Forelimb muscle (tissue), 1 donor: ENCODE measurements at regions not wholly inside any gene's neighbourhood (a gene's known extent, or its start where the extent isn't known, plus 50 kb on each side); places are given as distances from the start of the nearest gene placed in this dataset.
"Not testable (repeated sequence)": the region's sequence is repeated elsewhere in the genome, so short reads cannot be mapped to it uniquely, and the experiment has no call there.

Experiments
- DNase-seq: peaks from one replicate; pipeline ENCODE4 v3.0.0-alpha.2; 2013; ENCODE audit warnings: low read depth

DNA sequence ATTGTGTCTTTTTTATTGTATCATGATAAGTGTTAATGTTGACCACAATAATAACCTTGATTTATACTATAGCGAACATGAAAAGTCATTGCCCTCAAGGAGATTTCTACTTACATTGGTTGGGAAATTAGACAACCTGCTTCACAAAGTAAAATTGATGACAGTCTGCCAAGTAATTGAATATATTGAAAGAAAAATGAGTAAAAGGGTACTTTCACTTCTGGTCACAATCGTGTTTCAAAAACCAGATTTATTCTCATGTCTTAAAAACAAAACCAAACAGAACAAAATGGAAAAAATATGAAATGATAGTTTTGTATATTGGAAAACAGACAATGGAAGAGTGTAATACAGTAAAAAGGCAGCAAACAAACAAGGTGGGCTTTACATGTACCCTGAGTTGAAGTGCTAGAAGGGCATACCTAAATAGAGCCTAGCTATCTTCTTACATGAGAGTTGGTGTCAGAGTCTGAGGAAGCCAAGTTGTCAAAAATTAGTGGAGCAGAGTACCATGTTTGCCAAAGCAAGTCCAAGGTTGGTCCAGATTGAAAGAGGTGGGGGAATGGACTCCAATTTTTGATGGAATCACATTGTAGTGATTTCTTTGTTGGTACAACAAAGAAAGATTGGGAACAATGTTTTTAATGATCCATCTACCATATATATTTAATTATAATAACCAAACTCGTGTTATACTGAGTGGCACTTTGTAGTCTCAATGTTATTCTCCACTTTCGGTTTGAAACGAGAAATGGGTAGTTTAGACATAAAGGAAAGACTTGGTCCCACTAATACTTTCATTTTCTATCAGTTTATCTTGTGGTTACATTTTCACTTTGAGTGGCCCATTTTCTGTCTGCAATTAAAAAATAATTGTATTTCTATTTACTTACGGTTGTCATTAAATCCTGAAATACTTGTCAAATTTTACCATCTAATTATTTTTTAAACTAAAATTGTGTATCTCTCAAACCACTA lies 775.6 kb downstream of the STIM2 start:
- DNase-seq = no peak

GRCh38 chr4:27638163-27638915 lies 777.7 kb downstream of the STIM2 start:
- DNase-seq = no peak

DNA sequence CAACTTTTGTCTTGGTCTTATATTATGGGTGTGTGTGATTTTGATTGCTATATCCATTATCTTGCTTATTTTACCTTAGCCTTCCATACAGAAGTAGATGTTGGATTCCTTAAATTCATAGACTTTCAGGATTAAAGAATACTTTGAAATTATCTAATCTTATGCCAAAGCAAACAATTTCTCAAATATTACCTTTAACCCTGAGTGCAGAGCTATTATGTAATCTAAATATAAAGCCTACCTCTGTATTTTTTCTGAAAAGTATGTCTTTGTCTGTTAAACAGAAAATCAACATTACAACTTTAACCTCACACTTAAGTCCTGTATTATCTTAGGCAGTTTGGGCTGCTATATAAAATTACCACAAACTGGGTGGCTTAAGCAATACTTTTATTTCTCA lies 782.5 kb downstream of the STIM2 start:
- no peak for DNase-seq

GRCh38 chr4:27648416-27648815 lies 787.8 kb downstream of the STIM2 start:
- DNase-seq = no peak

DNA sequence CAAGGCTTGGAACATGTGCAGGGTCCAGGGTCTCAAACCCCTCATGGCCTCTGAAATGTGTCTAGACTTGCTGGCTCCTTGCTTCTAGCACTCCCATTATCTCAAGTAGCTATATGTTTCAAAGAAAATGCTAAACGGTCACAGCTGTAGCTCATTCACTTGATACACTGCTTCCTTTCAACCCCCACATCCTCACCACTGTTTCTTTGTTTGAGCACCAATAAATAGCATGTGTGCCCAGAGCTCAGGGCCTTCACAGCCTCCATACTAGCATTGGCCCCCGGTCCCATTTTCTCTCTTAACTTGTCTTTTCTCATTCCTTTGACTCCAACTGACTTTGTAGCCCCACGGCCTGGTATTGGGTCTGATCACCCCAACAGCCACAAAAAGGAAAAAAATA lies 801.8 kb downstream of the STIM2 start:
- no peak for DNase-seq

GRCh38 chr4:27666943-27667342 lies 806.3 kb downstream of the STIM2 start:
- no peak for DNase-seq

GRCh38 chr4:27668001-27668400 lies 807.4 kb downstream of the STIM2 start:
- no peak for DNase-seq

DNA sequence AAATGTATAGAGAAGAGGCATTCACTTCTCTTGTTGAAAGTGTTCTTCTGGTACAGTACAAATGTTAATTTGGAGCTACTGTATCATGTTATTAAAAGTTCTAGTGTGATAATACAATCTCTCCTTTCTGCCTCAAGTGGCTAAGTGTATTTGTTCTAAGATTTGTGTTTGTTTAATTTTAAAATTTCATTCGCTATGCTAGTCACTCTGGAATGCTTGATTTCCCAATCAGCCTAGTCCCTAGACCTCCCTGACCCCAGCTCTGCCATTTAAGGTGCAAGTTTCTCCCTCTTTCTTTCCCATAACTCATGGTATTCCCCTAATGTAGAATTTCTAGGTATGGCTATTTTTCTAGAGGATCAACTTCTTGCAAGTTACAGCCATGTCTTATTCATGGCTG lies 817.4 kb downstream of the STIM2 start:
- DNase-seq = no peak

DNA sequence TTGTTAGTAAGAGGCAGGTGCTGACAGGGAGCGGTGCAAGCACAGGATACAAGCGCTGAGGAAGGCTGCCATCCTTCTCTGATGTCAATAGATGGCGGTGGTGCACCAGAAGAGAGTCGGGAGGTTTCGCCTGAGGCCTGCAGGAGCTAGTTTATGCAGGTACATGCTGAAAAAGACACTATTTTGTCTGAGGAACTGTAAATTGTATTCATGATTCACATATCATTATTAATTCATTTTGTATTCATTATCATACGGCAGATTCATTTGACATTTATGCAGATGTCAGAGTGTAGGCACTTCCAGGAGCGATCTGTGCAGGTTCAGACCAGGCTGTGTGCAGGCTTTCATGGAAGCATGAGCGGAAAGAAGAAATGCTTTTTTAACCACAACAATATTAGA lies 824.0 kb downstream of the STIM2 start:
- DNase-seq = peak; percentile 39

DNA sequence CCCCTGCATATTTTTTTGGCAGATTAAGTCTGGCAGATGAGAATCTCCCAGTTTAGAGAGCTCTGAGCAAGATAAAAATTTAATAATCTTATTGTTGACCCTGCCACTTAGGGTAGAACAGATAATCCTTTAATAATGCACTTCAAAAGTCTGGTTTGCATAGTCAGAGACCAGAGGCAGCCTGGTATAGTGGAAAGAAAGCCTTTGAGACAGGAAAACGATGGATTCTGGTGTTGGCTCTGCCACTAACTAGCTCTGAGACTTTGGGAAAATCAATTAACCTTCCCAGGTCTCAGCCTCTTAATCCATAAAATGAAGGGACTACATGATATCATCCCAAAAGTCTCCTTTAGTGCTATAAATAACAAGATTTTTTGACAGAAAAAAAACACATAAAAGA lies 824.5 kb downstream of the STIM2 start:
- no peak for DNase-seq

DNA sequence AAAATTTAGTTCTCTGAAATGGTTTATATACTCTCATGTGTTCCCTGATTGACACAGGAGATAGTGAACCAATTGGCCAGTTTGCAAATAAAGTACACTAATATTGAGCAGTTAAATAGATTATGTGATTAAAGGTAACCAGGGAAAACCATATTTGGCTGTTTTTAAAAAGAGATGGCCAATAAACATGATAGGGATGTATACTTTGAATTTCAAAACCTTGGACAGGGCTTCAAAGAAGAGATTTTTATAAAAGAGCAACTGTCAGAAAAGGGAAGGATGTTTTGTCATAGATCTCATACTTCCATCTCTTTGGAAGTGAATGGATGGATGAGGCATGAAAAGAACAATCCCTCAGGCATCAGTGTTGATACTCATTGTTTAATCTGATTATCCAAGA lies 825.3 kb downstream of the STIM2 start:
- DNase-seq = no peak

GRCh38 chr4:27692158-27692557 lies 831.5 kb downstream of the STIM2 start:
- no peak for DNase-seq

DNA sequence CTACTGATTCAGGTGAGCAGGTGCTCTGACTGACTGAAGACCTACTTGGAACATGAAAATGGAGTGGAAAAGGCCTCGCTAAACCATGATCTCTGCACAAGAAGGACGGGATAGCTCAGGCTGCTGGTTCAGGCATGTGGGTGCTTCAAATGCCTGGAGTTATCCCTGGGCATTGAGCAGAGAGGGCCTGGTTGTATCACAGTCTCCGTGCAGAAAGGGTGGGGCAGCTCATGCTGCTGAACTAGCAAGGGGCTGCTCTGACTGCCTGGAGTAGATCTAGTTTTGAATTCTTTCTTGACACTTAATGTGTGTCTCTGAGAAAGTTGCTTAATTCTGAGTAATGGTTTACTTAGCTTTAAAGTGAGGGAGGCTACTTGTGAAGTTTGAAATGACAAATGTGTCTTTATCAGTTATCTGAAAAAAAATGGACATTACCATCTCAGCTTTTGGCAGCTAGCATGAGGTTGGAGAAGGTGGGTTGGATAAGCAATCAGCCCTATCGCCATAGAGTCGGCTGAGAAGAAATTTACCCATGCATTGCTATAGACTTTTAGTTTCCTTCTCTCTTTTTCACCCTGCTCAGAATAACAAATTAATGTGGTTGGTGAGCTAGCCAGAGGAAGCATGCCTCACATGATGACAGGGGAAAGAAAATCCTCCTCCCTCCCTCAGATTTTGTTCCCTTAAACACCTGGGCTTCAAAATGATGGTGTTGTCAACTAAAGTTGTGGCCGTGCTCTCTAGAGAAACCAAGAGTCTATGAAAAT lies 832.4 kb downstream of the STIM2 start:
- DNase-seq = no peak

DNA sequence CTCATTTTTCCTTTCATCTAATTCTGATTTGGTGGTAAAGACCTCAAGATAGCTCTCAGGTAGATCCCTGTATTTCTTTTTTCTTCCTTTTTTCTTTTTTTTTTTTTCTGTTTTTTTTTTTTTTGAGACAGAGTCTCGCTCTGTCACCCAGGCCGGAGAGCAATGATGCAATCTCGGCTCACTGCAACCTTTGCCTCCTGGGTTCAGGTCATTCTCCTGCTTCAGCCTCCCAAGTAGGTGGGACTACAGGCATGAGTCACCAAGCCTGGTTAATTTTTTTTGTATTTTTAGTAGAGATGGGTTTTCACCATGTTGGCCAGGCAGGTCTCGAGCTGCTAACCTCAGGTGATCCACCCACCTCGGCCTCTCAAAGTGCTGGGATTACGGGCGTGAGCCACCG lies 835.6 kb downstream of the STIM2 start:
- DNase-seq = not testable (repeated sequence)

- no peak for DNase-seq
Observed at GRCh38 chr4:27701606-27702005, 841.0 kb downstream of the STIM2 start.

DNA sequence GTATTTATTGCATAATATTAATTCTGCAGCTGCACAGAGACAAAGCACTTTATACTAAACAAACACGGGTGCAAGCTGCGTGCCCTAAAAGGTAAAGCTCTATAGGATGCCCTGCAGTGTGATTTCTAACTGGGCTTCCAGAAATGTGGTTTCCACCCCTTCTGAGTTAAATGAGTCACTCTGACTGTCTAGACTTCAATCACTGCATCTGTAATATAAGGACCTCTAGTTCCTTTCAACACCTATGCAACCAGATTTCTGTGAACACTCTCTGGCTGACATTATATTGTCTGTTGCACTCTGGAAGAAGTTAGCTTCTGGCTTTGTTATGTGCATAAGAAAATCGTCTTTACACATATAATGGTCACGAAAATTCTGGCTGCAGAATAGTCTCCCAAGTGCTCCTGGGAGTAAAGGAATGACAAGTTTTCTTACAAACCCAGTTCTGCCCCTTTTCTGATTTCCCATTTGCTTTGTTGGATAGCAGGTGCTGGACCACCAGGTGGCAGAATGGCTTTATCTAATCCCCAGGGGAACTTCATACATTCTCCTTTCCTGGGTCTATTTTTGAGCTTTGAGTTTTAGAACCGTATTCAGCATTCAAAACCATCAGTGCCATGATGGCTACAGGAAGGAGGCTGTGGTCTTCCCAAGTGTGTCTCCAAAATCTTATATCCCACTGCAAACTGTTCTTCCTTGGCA lies 842.2 kb downstream of the STIM2 start:
- DNase-seq = no peak

DNA sequence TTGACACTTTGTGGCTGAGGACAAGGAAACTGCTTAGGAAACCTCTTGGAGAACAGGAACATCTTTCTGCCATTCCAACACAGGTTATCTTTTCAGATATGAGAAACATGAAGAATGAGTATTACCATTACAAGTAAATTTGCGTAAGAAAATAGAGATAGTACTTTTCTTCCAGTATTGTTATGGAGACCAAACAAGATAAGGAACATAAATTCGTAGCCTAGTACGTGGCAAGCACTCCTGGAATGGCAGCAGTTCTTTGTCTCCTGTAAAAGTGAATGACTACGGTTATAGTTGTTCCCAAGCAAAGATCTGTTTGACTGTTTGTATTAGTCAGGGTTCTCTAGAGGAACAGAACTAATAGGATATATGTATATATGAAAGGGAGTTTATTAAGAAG lies 843.1 kb downstream of the STIM2 start:
- DNase-seq = no peak

- DNase-seq = no peak
Observed at GRCh38 chr4:27711041-27711440, 850.4 kb downstream of the STIM2 start.

- DNase-seq = no peak
Observed at GRCh38 chr4:27714073-27714472, 853.4 kb downstream of the STIM2 start.

- DNase-seq = no peak
Observed at GRCh38 chr4:27716693-27717430, 856.2 kb downstream of the STIM2 start.

DNA sequence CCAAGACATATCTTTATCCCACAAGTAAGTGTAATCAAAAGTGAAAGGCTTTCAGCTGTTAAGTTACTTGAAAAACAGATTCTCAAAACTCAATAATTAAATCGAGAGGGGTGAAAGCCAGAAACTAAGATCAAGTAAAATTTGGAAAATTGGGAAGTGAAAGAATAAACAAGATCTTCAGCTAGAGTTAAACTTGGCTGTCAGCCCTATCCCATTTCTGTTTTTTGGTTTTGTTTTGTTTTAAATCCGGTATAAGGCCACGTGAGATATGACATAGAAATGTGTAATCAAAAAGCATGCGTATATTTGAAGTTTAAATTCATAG lies 856.8 kb downstream of the STIM2 start:
- DNase-seq = no peak
